GM19023 (cell line): ENCODE measurements at regions not wholly inside any gene's neighbourhood (a gene's known extent, or its start where the extent isn't known, plus 50 kb on each side); places are given as distances from the start of the nearest gene placed in this dataset.

ENCODE experiments used
- ATAC-seq: cut with Tn5 transposase; IDR thresholded peaks from one replicate; pipeline ENCODE4 v1.9.1; 2021; ENCODE audit warnings: mild to moderate bottlenecking, moderate library complexity; ENCODE audit not compliant: unreplicated experiment

- ATAC-seq = no peak
These were observed 381.0 kb upstream of the SULF2 start for GRCh38 chr20:48166082-48166835.

GRCh38 chr20:48165401-48165685, 380.1 kb upstream of the SULF2 start:
- ATAC-seq = no peak

DNA sequence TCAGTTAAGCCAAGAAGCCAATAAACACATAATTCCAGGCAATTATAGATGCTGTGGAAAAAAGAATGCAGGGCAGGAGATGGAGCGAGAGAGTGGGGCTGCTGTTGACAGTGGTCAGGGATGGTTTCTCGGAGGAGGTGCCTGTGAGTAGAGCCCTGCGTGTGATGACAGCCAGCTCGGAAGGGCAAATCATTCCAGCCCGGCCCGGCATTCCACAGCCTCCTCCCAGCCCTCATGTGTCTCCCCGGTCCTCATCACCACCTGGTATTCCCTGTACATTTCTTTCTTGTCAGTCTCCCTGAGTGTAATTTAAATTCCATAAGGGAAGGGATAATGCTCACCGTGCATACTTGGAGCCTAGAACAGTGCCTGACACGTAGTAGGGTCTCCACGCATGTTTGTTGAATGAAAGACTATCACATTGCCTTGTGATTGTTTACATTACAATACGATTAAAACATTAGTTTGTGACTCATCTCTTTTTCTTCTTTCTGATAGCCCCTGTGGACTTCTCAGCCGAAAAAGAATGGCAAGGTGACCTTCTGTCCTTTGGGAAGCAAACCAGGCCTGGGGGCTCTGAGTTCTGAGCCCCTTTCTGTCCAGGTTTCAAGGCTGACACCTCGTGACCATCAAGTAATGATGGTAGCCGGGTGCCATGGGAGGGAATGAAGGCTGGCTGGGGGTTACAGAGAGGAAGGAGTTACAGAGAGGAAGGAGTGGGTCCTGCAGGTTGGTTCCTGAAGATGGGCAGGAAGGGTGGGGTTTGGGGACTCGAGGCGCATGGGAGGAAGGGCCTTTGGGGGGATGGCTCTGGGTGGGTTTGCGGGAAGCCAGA, 379.5 kb upstream of the SULF2 start:
- ATAC-seq = no peak

- ATAC-seq = no peak
These were observed 378.8 kb upstream of the SULF2 start for GRCh38 chr20:48164034-48164433.

- no peak for ATAC-seq
These were observed 378.2 kb upstream of the SULF2 start for GRCh38 chr20:48163505-48163904.

- no peak for ATAC-seq
These were observed 377.3 kb upstream of the SULF2 start for GRCh38 chr20:48162621-48163020.

GRCh38 chr20:48159145-48160008, 374.1 kb upstream of the SULF2 start:
- ATAC-seq = no peak

GRCh38 chr20:48158014-48158413, 372.7 kb upstream of the SULF2 start:
- ATAC-seq = no peak

DNA sequence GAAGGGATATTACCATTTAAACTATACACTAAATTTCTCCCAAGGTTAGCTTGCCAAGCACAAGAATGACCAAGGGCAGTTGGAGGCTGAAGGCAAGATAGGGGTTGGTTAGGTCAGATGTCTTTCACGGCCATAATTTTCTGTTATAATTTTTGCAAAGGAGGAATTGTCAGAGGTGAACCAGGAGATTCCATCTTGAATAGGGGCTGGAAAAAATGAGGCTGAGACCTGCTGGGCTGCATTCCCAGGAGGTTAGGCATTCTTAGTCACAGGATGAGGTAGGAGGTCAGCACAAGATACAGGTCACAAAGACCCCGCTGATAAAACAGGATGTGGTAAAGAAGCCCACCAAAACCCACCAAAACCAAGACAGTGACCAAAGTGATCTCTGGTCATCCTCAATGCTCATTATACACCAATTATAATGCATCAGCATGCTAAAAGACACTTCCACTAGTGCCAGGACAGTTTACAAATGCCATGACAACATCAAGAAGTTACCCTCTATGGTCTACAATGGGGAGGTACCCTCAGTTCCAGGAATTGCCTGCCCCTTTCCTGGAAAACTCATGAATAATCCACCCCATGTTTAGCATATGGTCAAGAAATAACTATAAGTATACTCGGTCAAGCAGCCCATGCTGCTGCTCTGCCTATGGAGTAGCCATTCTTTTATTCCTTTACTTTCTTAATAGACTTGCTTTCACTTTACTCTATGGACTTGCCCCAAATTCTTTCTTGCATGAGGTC, 371.8 kb upstream of the SULF2 start:
- no peak for ATAC-seq

DNA sequence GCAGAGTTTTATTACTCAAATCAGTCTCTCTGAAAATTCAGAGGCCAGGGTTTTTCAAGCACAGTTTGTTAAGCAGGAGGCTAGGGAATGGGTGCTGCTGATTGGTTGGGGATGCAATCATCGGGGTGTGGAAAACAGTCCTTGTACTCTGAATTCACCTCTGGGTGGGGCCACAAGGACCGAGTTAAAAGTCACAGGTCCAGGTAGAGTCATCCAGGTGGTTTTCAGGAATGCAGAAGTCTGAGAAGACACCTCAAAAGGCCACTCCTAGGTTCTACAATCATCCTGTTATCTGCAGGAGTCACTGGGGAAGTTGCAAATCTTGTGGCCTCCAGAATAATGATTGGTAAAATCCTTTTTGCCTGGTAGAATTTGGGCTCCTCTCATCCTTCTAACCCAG, 371.2 kb upstream of the SULF2 start:
- ATAC-seq = no peak

- no peak for ATAC-seq
These were observed 370.0 kb upstream of the SULF2 start for GRCh38 chr20:48155268-48155667.

- no peak for ATAC-seq
These were observed 368.9 kb upstream of the SULF2 start for GRCh38 chr20:48154040-48154765.

- ATAC-seq = no peak
These were observed 368.2 kb upstream of the SULF2 start for GRCh38 chr20:48153523-48153922.

GRCh38 chr20:48153103-48153502, 367.8 kb upstream of the SULF2 start:
- no peak for ATAC-seq

DNA sequence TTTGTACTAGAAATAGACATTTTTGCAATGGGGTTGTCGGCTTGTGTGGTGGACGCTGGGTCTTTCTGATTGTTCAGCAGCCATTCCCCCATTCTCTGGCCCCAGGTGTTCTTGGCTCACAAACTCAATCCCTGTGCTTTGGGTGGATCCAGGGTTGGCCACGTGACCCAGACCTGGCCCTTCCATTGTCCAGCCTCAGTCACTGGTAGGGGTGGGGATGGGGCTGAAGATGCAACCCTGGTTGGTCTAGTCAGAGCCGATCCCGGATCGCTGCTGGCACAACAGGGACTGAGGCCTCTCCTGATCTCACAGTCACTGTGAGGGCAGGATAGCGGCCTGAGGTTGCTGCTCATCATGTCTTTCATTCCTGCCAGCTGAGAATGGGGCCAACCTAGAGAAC, 365.3 kb upstream of the SULF2 start:
- no peak for ATAC-seq

GRCh38 chr20:48149902-48150301, 364.6 kb upstream of the SULF2 start:
- ATAC-seq = no peak

GRCh38 chr20:48148916-48149672, 363.8 kb upstream of the SULF2 start:
- no peak for ATAC-seq

DNA sequence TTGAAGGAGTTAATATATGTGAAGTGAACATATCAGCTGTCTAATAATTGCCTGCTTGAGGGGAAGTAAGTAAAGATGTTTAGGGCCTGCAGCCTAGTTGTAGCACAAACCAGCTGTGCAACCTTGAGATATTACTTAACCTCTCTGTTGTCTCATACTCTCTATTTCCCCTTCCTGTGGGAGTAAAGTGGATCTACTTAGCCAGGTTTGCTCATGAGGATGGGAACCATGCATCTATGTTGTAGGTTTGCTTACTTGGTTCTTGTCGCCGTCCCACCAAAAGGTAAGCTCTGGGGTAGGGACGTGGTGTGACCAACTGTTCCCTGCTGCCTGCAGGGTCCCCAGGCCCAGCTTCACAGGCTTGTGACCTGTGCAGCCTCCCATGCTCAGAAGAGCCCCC, 362.7 kb upstream of the SULF2 start:
- ATAC-seq = no peak

GRCh38 chr20:48147311-48147710, 362.0 kb upstream of the SULF2 start:
- ATAC-seq = no peak
